ENCODE measurements at regions not wholly inside any gene's neighbourhood (a gene's known extent, or its start where the extent isn't known, plus 50 kb on each side); places are given as distances from the start of the nearest gene placed in this dataset.
"Not testable (repeated sequence)": the region's sequence is repeated elsewhere in the genome, so short reads cannot be mapped to it uniquely, and the experiment has no call there.

GRCh38 chr14:105660816-105661531, 134.6 kb downstream of the TMEM121 start:
- no peak overlapping the region for H3K4me3 ChIP-seq (ENCODE audit: low read depth, low read length)
- TF ChIP-seq CTCF (IDR thresholded peaks at IDR 0.05; ENCODE audit: control insufficient read depth, extremely low read depth, insufficient read depth) = no peak
- no peak for DNase-seq (ENCODE audit: low read depth)

GRCh38 chr14:105662043-105662442, 135.7 kb downstream of the TMEM121 start:
- not testable (repeated sequence) for DNase-seq (ENCODE audit: low read depth); H3K4me3 ChIP-seq (ENCODE audit: low read depth, low read length)

- H3K4me3 ChIP-seq (ENCODE audit: low read depth, low read length); DNase-seq (ENCODE audit: low read depth): not testable (repeated sequence)
Observed at GRCh38 chr14:105662592-105662991, 136.2 kb downstream of the TMEM121 start.

- not testable (repeated sequence) for DNase-seq (ENCODE audit: low read depth); H3K4me3 ChIP-seq (ENCODE audit: low read depth, low read length)
Observed at GRCh38 chr14:105663323-105663722, 136.9 kb downstream of the TMEM121 start.

- not testable (repeated sequence) for DNase-seq (ENCODE audit: low read depth); H3K4me3 ChIP-seq (ENCODE audit: low read depth, low read length)
Observed at GRCh38 chr14:105663818-105664596, 137.6 kb downstream of the TMEM121 start.

- no peak for TF ChIP-seq CTCF (IDR thresholded peaks at IDR 0.05; ENCODE audit: control insufficient read depth, extremely low read depth, insufficient read depth)
- H3K4me3 ChIP-seq (ENCODE audit: low read depth, low read length) = no peak overlapping the region
- DNase-seq (ENCODE audit: low read depth) = no peak
Observed at GRCh38 chr14:105664691-105665090, 138.3 kb downstream of the TMEM121 start.

GRCh38 chr14:105665247-105665950, 139.0 kb downstream of the TMEM121 start:
- DNase-seq (ENCODE audit: low read depth) = no peak
- H3K4me3 ChIP-seq (ENCODE audit: low read depth, low read length) = no peak overlapping the region
- no peak for TF ChIP-seq CTCF (IDR thresholded peaks at IDR 0.05; ENCODE audit: control insufficient read depth, extremely low read depth, insufficient read depth)

- DNase-seq (ENCODE audit: low read depth) = no peak
- TF ChIP-seq CTCF (IDR thresholded peaks at IDR 0.05; ENCODE audit: control insufficient read depth, extremely low read depth, insufficient read depth) = no peak
- no peak overlapping the region for H3K4me3 ChIP-seq (ENCODE audit: low read depth, low read length)
Observed at GRCh38 chr14:105665951-105666277, 139.5 kb downstream of the TMEM121 start.

GRCh38 chr14:105666420-105666819, 140.0 kb downstream of the TMEM121 start:
- TF ChIP-seq CTCF (IDR thresholded peaks at IDR 0.05; ENCODE audit: control insufficient read depth, extremely low read depth, insufficient read depth) = no peak
- no peak overlapping the region for H3K4me3 ChIP-seq (ENCODE audit: low read depth, low read length)
- no peak for DNase-seq (ENCODE audit: low read depth)

GRCh38 chr14:105666991-105667662, 140.7 kb downstream of the TMEM121 start:
- not testable (repeated sequence) for H3K4me3 ChIP-seq (ENCODE audit: low read depth, low read length); DNase-seq (ENCODE audit: low read depth)

- not testable (repeated sequence) for DNase-seq (ENCODE audit: low read depth); H3K4me3 ChIP-seq (ENCODE audit: low read depth, low read length)
Observed at GRCh38 chr14:105667663-105668020, 141.3 kb downstream of the TMEM121 start.

GRCh38 chr14:105668021-105668420, 141.6 kb downstream of the TMEM121 start:
- H3K4me3 ChIP-seq (ENCODE audit: low read depth, low read length); DNase-seq (ENCODE audit: low read depth): not testable (repeated sequence)
